GM12878 (cell line): ENCODE measurements at regions not wholly inside any gene's neighbourhood (a gene's known extent, or its start where the extent isn't known, plus 50 kb on each side); places are given as distances from the start of the nearest gene placed in this dataset.

Experiments
- ATAC-seq: fragments of 200-7000 bp; cut with Tn5 transposase; 3 replicates; pipeline ENCODE4 v1.9.1; 2020; ENCODE audit warnings: mild to moderate bottlenecking, moderate library complexity
- BruUV-seq: library from RNA; stranded (reverse); fragments of 400-500 nt; replicated peaks from 2 replicates; lab custom pipeline; 2021; lab: Mats Ljungman, UMichigan
- CTCF ChIA-PET: fragments of 300-600 bp; sonication (Branson Sonifier 250); formaldehyde crosslinking; extraction: SDS; loops from one replicate; lab custom pipeline; 2021; ENCODE audit warnings: inconsistent platforms; lab: Yijun Ruan, JAX
- POLR2A ChIA-PET: fragments of 350-600 bp; formaldehyde crosslinking; extraction: SDS; loops from one replicate; lab custom pipeline; 2021; ENCODE audit warnings: inconsistent platforms; lab: Charles Lee
- RAD21 ChIA-PET: fragments of 300-600 bp; sonication (Branson Sonifier 250); formaldehyde crosslinking; loops from one replicate; lab custom pipeline; 2023; ENCODE audit warnings: antibody characterized with exemption; ENCODE audit not compliant: unreplicated experiment; lab: Charles Lee
- SMC1A ChIA-PET: fragments of 300-600 bp; sonication (Branson Sonifier 250); formaldehyde crosslinking; loops from one replicate; lab custom pipeline; 2023; ENCODE audit not compliant: unreplicated experiment, uncharacterized antibody; lab: Charles Lee
- DNase-seq: peaks from one replicate; pipeline ENCODE4 v3.0.0-alpha.2; 2011; ENCODE audit warnings: low read depth, low spot score
- FAIRE-seq: peaks from 3 replicates; lab custom pipeline; 2011; peaks lifted over from hg19 to GRCh38; lab: Jason Lieb, UNC
- H2AFZ ChIP-seq: 2 replicates; pipeline ENCODE4 v1.6.0; 2011; ENCODE audit warnings: low read depth, low read length, control low read depth; ENCODE audit not compliant: control insufficient read depth
- H3K27ac ChIP-seq: 2 replicates; pipeline ENCODE4 v1.5.1; 2011; ENCODE audit warnings: control low read depth; ENCODE audit not compliant: control insufficient read depth, insufficient read depth
- H3K27me3 ChIP-seq, 2 experiments: replicated peaks in 1 of 2; 2 replicates each; pipeline versions ENCODE4 v1.6.0 to v1.6.1; 2011; ENCODE audit warnings: low read length in 1 of 2; ENCODE audit not compliant: control insufficient read depth in 2 of 2, insufficient read depth in 2 of 2
- H3K36me3 ChIP-seq, 2 experiments: 2 replicates each; pipeline ENCODE4 v1.5.1; 2011; ENCODE audit warnings: low read length in 1 of 2; ENCODE audit not compliant: control insufficient read depth in 2 of 2, insufficient read depth in 2 of 2
- H3K4me1 ChIP-seq: 2 replicates; pipeline ENCODE4 v1.6.1; 2011; ENCODE audit warnings: mild to moderate bottlenecking, low read length, moderate library complexity, mixed read lengths; ENCODE audit not compliant: control insufficient read depth, insufficient read depth
- H3K4me2 ChIP-seq: 2 replicates; pipeline ENCODE4 v1.6.0; 2011; ENCODE audit warnings: control low read depth; ENCODE audit not compliant: control insufficient read depth, insufficient read depth
- H3K4me3 ChIP-seq: fragments of 200-600 bp; sonication (generic); 2 replicates; pipeline ENCODE4 v1.5.1; 2016
- H3K79me2 ChIP-seq: 2 replicates; pipeline ENCODE4 v1.6.0; 2011; ENCODE audit warnings: low read length; ENCODE audit not compliant: control insufficient read depth, insufficient read depth
- H3K9ac ChIP-seq: 2 replicates; pipeline ENCODE4 v1.8.0; 2011; ENCODE audit warnings: low read length, control low read depth, mixed read lengths; ENCODE audit not compliant: control insufficient read depth, insufficient read depth
- H3K9me3 ChIP-seq: replicated peaks from 3 replicates; pipeline ENCODE4 v1.5.1; 2011; ENCODE audit warnings: mild to moderate bottlenecking, low read length; ENCODE audit not compliant: control insufficient read depth, insufficient read depth
- H4K20me1 ChIP-seq: 2 replicates; pipeline ENCODE4 v1.6.0; 2011; ENCODE audit not compliant: control insufficient read depth, insufficient read depth
- IRF4 ChIP-seq: IDR thresholded peaks from 2 replicates; pipeline ENCODE4 v1.6.1; 2011; ENCODE audit warnings: low read depth, low read length
- MEF2B ChIP-seq: fragments of 450-650 bp; IDR thresholded peaks from 2 replicates; pipeline ENCODE4 v1.6.1; 2018; ENCODE audit warnings: mild to moderate bottlenecking, moderate library complexity; ENCODE audit not compliant: partially characterized antibody, poor library complexity, severe bottlenecking
- MLLT1 ChIP-seq: fragments of 450-650 bp; IDR thresholded peaks from 2 replicates; pipeline ENCODE4 v1.6.1; 2016; ENCODE audit warnings: mild to moderate bottlenecking
- MTA2 ChIP-seq: fragments of 450-650 bp; IDR thresholded peaks from 2 replicates; pipeline ENCODE4 v1.6.1; 2016; ENCODE audit warnings: low read depth, mild to moderate bottlenecking, moderate library complexity
- MTA3 ChIP-seq: IDR thresholded peaks from 2 replicates; pipeline ENCODE4 v1.6.1; 2012; ENCODE audit warnings: low read length, inconsistent platforms, borderline replicate concordance
- NR2F1 ChIP-seq: fragments of 450-650 bp; conservative IDR thresholded peaks from 2 replicates; pipeline ENCODE4 v1.6.1; 2017; ENCODE audit warnings: mild to moderate bottlenecking
- PAX8 ChIP-seq: fragments of 450-650 bp; IDR thresholded peaks from 2 replicates; pipeline ENCODE4 v1.6.1; 2017; ENCODE audit warnings: mild to moderate bottlenecking, moderate library complexity
- PKNOX1 ChIP-seq: fragments of 450-650 bp; IDR thresholded peaks from 2 replicates; pipeline ENCODE4 v1.6.1; 2016; ENCODE audit warnings: mild to moderate bottlenecking
- RAD21 ChIP-seq: IDR thresholded peaks from 2 replicates; pipeline ENCODE4 v1.6.1; 2011; ENCODE audit warnings: mild to moderate bottlenecking, low read depth, low read length, moderate library complexity; ENCODE audit not compliant: insufficient read depth
- RAD51 ChIP-seq: fragments of 450-650 bp; IDR thresholded peaks from 2 replicates; pipeline ENCODE4 v1.6.1; 2016; ENCODE audit warnings: moderate library complexity, mild to moderate bottlenecking, inconsistent platforms
- REST ChIP-seq: IDR thresholded peaks from 2 replicates; pipeline ENCODE4 v1.6.1; 2012; ENCODE audit warnings: mild to moderate bottlenecking, low read depth, low read length
- SMAD5 ChIP-seq: IDR thresholded peaks from 2 replicates; pipeline ENCODE4 v1.6.1; 2016; ENCODE audit warnings: antibody characterized with exemption, low read depth
- SMC3 ChIP-seq: IDR thresholded peaks from 2 replicates; pipeline ENCODE4 v1.6.1; 2011; ENCODE audit warnings: low read length, improper control_type of control experiment, borderline replicate concordance
- SP1 ChIP-seq: IDR thresholded peaks from one replicate; pipeline ENCODE4 v1.6.1; 2011; ENCODE audit warnings: low read depth, low read length
- STAT1 ChIP-seq: fragments of 450-650 bp; conservative IDR thresholded peaks from 2 replicates; pipeline ENCODE4 v1.6.1; 2014; ENCODE audit warnings: antibody characterized with exemption, mild to moderate bottlenecking
- WGBS: methylation state at CpG from one replicate; pipeline ENCODE4 v1.1.6; 2016; ENCODE audit warnings: low lambda C conversion rate; ENCODE audit not compliant: insufficient replicate concordance, insufficient coverage; ENCODE audit errors: missing lambda C conversion rate; 5-methylcytosine and 5-hydroxymethylcytosine counted together
- in situ Hi-C: fragments of 300-500 bp; cut with MboI; formaldehyde crosslinking; loops from 9 replicates; pipeline ENCODE4 v1.14.3; 2018; ENCODE audit warnings: mixed read lengths
- intact Hi-C: fragments of 100-400 bp; cut with micrococcal nuclease; formaldehyde crosslinking; loops from one replicate; pipeline ENCODE4 v1.14.2; 2022; ENCODE audit not compliant: unreplicated experiment

DNA sequence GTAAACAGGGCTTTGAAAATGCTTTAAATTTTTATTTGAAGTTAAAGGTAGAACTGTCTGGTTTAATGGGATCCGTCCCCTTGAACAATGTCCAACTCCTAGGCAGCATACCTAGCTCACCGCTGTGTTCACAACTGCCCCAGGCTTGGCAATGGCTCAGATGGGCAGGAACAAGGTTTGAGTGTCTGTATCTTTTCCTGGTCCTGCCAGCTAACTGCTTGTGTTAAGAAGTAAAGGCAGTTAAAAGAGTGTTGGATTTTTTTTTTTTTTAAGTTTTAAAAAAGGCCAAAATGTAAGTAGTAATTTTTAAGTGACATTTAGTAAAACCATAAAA, 66.7 kb upstream of the FNDC3A start:
- FAIRE-seq: no peak

GRCh38 chr13:48910686-48911085, 65.0 kb upstream of the FNDC3A start:
- FAIRE-seq (no peak), ATAC-seq (no peak), DNase-seq (no peak)
- H2AFZ ChIP-seq: no peak overlapping the region
- no peak overlapping the region for H3K4me3 ChIP-seq
- no TSS peak for BruUV-seq
- no peaks in the 10 kb centered on the region for H3K9me3 ChIP-seq
- no peak overlapping the region for H3K9ac ChIP-seq
- H3K27me3 ChIP-seq: peaks cover 0 to 8% of the 10 kb centered on the region in 2 experiments; a peak in 1 of 4 replicates
- no peaks in the 10 kb centered on the region for H3K79me2 ChIP-seq
- no peak overlapping the region for H3K27ac ChIP-seq
- ChIA-PET POLR2A (no interaction called here), SMC1A (no interaction called here), CTCF (no interaction called here), RAD21 (no interaction called here)
- intact Hi-C loops: no loop called here
- WGBS: 0% methylated on average over 2 of the region's 2 CpGs
- no peaks in the 10 kb centered on the region for H3K36me3 ChIP-seq
- in situ Hi-C loops: no loop called here
- H3K4me2 ChIP-seq: no peak overlapping the region
- no peaks in the 10 kb centered on the region for H4K20me1 ChIP-seq
- no peaks in the 10 kb centered on the region for H3K4me1 ChIP-seq
- TF ChIP-seq SMC3 (no peak), MLLT1 (no peak), MEF2B (no peak), MTA2 (no peak), MTA3 (no peak), NR2F1 (no peak), PAX8 (no peak), REST (no peak)

More for the DNA sequence above, 66.7 kb upstream of the FNDC3A start:
- RAD21 ChIA-PET: no interaction called here
- Histone ChIP-seq H3K9me3 (no peaks in the 10 kb centered on the region), H3K4me2 (no peak overlapping the region), H3K4me3 (no peak overlapping the region), H3K27me3 (peaks cover 0 to 11% of the 10 kb centered on the region in 2 experiments; a peak in 1 of 4 replicates), H3K27ac (no peak overlapping the region), H4K20me1 (no peaks in the 10 kb centered on the region), H3K79me2 (no peaks in the 10 kb centered on the region), H3K36me3 (no peaks in the 10 kb centered on the region), H2AFZ (no peak overlapping the region), H3K9ac (no peak overlapping the region), H3K4me1 (no peaks in the 10 kb centered on the region)
- BruUV-seq: no TSS peak
- in situ Hi-C loops: no loop called here
- no peak for DNase-seq
- POLR2A ChIA-PET: no interaction called here
- 47% methylated on average over 2 of the region's 2 CpGs for WGBS
- intact Hi-C loops: no loop called here
- SMC1A ChIA-PET: interaction anchor here (0.9 to 1.1 kb wide), 3 partner anchors 9 to 87 kb away, joined by 3 to 5 read pairs (median 3); no protein-coding TSS in a partner anchor
- TF ChIP-seq SMAD5 (no peak), IRF4 (no peak), STAT1 (no peak), RAD51 (no peak), PKNOX1 (no peak), SP1 (no peak), RAD21 (no peak)
- CTCF ChIA-PET: no interaction called here
- no peak for ATAC-seq
